Adrenal gland (tissue), 5 donors: ENCODE measurements at regions not wholly inside any gene's neighbourhood (a gene's known extent, or its start where the extent isn't known, plus 50 kb on each side); places are given as distances from the start of the nearest gene placed in this dataset.

Experiments used
- POLR2A ChIP-seq, 2 donors: fragments of 450-650 bp; IDR thresholded peaks; one replicate each; pipeline ENCODE4 v1.6.1; 2017; ENCODE audit warnings: antibody characterized with exemption in 2 of 2, mild to moderate bottlenecking in 2 of 2, moderate library complexity in 1 of 2
- TF ChIP-seq, protein P1 (sequence below), 6 experiments: fragments of 450-650 bp in 4 of 6; fragments of 200-600 bp in 2 of 6; sonication (generic) in 1 of 6; IDR thresholded peaks; 1 replicate in 5 of 6; 2 replicates in 1 of 6; pipeline versions ENCODE4 v1.5.1 to v1.8.0; 2016 to 2021; ENCODE audit warnings: antibody characterized with exemption in 6 of 6, mild to moderate bottlenecking in 2 of 6, moderate library complexity in 1 of 6
- donor health status: DM: no; HTN: no; CAD: no.

GRCh38 chr5:102668220-102668932 is 86.7 kb upstream of the PAM start:
- TF ChIP-seq, protein P1, sequence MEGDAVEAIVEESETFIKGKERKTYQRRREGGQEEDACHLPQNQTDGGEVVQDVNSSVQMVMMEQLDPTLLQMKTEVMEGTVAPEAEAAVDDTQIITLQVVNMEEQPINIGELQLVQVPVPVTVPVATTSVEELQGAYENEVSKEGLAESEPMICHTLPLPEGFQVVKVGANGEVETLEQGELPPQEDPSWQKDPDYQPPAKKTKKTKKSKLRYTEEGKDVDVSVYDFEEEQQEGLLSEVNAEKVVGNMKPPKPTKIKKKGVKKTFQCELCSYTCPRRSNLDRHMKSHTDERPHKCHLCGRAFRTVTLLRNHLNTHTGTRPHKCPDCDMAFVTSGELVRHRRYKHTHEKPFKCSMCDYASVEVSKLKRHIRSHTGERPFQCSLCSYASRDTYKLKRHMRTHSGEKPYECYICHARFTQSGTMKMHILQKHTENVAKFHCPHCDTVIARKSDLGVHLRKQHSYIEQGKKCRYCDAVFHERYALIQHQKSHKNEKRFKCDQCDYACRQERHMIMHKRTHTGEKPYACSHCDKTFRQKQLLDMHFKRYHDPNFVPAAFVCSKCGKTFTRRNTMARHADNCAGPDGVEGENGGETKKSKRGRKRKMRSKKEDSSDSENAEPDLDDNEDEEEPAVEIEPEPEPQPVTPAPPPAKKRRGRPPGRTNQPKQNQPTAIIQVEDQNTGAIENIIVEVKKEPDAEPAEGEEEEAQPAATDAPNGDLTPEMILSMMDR (IDR thresholded peaks at IDR 0.05), result no peak
- no peak for TF ChIP-seq POLR2A (IDR thresholded peaks at IDR 0.05)
